OCI-LY3 (cell line): ENCODE measurements at regions not wholly inside any gene's neighbourhood (a gene's known extent, or its start where the extent isn't known, plus 50 kb on each side); places are given as distances from the start of the nearest gene placed in this dataset.

Experiments used
- H2AFZ ChIP-seq: fragments of 200-600, 300-600 bp; shearing (Covaris generic); 2 replicates; pipeline ENCODE4 v1.6.0; 2014; ENCODE audit warnings: antibody characterized with exemption, low read depth, low read length
- H3K27ac ChIP-seq: fragments of 200-600, 300-600 bp; sonication (generic); 2 replicates; pipeline ENCODE4 v1.5.1; 2014; ENCODE audit warnings: mild to moderate bottlenecking, low read length, moderate library complexity, mixed read lengths
- H3K27me3 ChIP-seq: fragments of 200-600, 300-600 bp; sonication (generic); 2 replicates; pipeline ENCODE4 v1.6.1; 2014; ENCODE audit warnings: low read depth, low read length, mixed read lengths
- H3K36me3 ChIP-seq: fragments of 200-600, 300-600 bp; sonication (generic); replicated peaks from 2 replicates; pipeline ENCODE3; 2014; ENCODE audit warnings: low read depth, low read length, mixed read lengths
- H3K4me1 ChIP-seq: fragments of 300-600, 200-600 bp; sonication (generic); 2 replicates; pipeline ENCODE4 v1.6.1; 2014; ENCODE audit warnings: low read length, mixed read lengths
- H3K4me2 ChIP-seq: fragments of 200-600, 300-600 bp; sonication (generic); 2 replicates; pipeline ENCODE4 v1.6.1; 2014; ENCODE audit warnings: low read length, mixed read lengths
- H3K4me3 ChIP-seq: fragments of 300-600, 200-600 bp; sonication (generic); 2 replicates; pipeline ENCODE4 v1.5.1; 2014; ENCODE audit warnings: antibody characterized with exemption, mild to moderate bottlenecking, low read length, moderate library complexity
- H3K79me2 ChIP-seq: fragments of 300-600, 200-600 bp; shearing (Covaris generic); 2 replicates; pipeline ENCODE4 v1.6.1; 2014; ENCODE audit warnings: mild to moderate bottlenecking, low read length, mixed read lengths
- H3K9ac ChIP-seq: fragments of 300-600, 200-600 bp; shearing (Covaris generic); 2 replicates; pipeline ENCODE4 v1.6.0; 2014; ENCODE audit warnings: mild to moderate bottlenecking, low read length, moderate library complexity
- H3K9me3 ChIP-seq: fragments of 200-600, 300-600 bp; shearing (Covaris generic); 2 replicates; pipeline ENCODE4 v1.6.1; 2014; ENCODE audit warnings: low read length, mixed read lengths; ENCODE audit not compliant: insufficient read depth
- H4K20me1 ChIP-seq: fragments of 200-600, 300-600 bp; sonication (generic); 2 replicates; pipeline ENCODE4 v1.6.1; 2016; ENCODE audit warnings: low read length, mixed read lengths; ENCODE audit not compliant: insufficient read depth
- EZH2phosphoT487 ChIP-seq: fragments of 200-600 bp; shearing (Covaris generic); IDR thresholded peaks from 2 replicates; pipeline ENCODE4 v1.6.1; 2018; ENCODE audit warnings: antibody characterized with exemption, mixed run types, low read depth
- TF ChIP-seq, protein P1 (sequence below): fragments of 200-600, 300-600 bp; sonication (generic); IDR thresholded peaks from 2 replicates; pipeline ENCODE4 v1.5.1; 2014; ENCODE audit warnings: antibody characterized with exemption, low read length, low read depth

DNA sequence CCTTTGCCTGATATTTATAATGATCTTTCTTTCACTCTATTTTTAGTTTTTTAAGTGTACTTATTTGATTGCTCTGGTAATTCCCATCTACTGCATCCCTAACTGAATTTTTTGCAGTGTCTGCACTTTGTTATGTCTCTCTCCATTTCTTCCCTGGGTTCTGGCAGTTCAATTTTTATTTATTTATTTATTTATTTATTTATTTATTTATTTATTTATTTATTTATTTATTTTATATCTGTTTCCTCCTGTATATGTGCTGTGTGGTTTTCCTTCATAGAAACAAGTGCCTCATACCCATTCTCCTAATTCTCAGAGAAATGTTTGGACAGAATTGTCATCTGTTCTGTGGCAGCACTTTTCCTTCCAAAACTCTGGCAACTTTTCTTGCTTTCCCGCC is 2370.8 kb upstream of the WWC1 start:
- no peaks in the 10 kb centered on the region for H3K79me2 ChIP-seq
- no peak overlapping the region for H2AFZ ChIP-seq
- H3K4me3 ChIP-seq: no peak overlapping the region
- no peaks in the 10 kb centered on the region for H4K20me1 ChIP-seq
- H3K27ac ChIP-seq: no peak overlapping the region
- no peaks in the 10 kb centered on the region for H3K27me3 ChIP-seq
- TF ChIP-seq EZH2phosphoT487: no peak
- TF ChIP-seq, protein P1, sequence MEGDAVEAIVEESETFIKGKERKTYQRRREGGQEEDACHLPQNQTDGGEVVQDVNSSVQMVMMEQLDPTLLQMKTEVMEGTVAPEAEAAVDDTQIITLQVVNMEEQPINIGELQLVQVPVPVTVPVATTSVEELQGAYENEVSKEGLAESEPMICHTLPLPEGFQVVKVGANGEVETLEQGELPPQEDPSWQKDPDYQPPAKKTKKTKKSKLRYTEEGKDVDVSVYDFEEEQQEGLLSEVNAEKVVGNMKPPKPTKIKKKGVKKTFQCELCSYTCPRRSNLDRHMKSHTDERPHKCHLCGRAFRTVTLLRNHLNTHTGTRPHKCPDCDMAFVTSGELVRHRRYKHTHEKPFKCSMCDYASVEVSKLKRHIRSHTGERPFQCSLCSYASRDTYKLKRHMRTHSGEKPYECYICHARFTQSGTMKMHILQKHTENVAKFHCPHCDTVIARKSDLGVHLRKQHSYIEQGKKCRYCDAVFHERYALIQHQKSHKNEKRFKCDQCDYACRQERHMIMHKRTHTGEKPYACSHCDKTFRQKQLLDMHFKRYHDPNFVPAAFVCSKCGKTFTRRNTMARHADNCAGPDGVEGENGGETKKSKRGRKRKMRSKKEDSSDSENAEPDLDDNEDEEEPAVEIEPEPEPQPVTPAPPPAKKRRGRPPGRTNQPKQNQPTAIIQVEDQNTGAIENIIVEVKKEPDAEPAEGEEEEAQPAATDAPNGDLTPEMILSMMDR: no peak
- H3K9ac ChIP-seq: no peak overlapping the region
- H3K9me3 ChIP-seq: no peaks in the 10 kb centered on the region
- no peaks in the 10 kb centered on the region for H3K36me3 ChIP-seq
- no peaks in the 10 kb centered on the region for H3K4me1 ChIP-seq
- H3K4me2 ChIP-seq: no peak overlapping the region

DNA sequence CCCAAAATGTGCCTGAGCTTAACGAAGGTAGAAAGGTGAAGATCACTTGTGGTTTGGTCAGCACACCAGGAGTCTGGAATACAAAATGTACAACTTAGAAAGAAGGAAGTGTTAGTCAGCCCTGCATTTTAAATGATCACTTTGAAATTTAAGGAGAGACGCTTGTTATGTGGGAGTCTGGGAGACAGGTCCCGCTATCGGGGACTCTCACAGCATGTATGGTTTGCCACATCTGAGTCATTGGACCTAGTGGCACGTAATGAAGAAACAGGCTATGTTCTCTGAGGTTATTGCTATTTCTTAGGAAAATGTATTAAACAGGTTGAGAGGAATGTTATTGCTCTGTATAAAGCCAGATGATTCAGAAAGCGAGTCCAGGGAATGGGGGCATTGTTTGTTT is 2362.5 kb upstream of the WWC1 start:
- no peaks in the 10 kb centered on the region for H3K36me3 ChIP-seq
- no peak overlapping the region for H3K4me3 ChIP-seq

DNA sequence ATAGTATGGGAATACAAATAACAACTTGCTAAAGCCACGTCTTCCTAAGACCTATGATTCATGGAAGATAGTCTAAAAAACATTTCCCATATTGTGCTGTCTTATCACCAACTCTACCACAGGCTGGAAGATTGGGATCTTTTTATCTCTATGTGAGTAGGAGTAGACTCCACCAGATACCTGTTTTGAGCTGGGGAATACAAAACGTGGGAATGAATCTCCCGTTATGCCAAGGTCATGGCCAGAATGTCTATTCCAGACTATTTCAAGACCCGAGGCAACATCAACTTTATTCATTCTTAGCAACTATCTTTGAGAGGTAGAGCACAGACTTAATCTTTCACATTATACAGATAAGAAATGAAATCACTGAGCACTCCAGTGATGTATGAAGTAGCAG is 2350.9 kb upstream of the WWC1 start:
- Histone ChIP-seq H3K79me2 (no peaks in the 10 kb centered on the region), H3K4me1 (no peaks in the 10 kb centered on the region), H3K27me3 (no peaks in the 10 kb centered on the region), H3K4me3 (no peak overlapping the region), H2AFZ (no peak overlapping the region), H3K36me3 (no peaks in the 10 kb centered on the region), H3K9me3 (no peaks in the 10 kb centered on the region), H3K4me2 (no peak overlapping the region), H3K9ac (no peak overlapping the region), H3K27ac (no peak overlapping the region), H4K20me1 (no peaks in the 10 kb centered on the region)
- TF ChIP-seq, protein P1: no peak
- TF ChIP-seq EZH2phosphoT487: no peak

More for the DNA sequence above, 2362.5 kb upstream of the WWC1 start:
- Histone ChIP-seq H3K9ac (no peak overlapping the region), H3K79me2 (no peaks in the 10 kb centered on the region), H4K20me1 (no peaks in the 10 kb centered on the region), H3K4me2 (no peak overlapping the region), H2AFZ (no peak overlapping the region), H3K9me3 (no peaks in the 10 kb centered on the region), H3K27ac (no peak overlapping the region), H3K27me3 (no peaks in the 10 kb centered on the region), H3K4me1 (no peaks in the 10 kb centered on the region)
- TF ChIP-seq, protein P1: no peak
- TF ChIP-seq EZH2phosphoT487: no peak

DNA sequence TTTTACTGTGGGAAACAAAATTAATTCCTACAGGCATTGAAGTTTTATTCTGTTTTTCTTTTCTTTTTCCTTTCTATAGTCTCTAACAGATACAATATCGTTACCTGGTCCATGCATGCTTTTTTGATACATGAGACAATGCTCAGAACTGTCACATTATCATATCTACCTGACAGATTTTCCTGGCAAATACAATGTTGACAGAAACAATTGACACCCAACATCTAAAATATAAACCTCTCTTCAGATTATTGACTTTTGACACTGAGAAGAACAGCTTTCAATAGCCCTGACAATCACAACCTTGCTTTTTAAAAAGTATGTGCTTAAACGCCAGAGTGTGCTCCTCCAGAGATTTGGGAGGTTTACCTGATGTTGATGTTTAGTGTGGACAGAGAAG is 2334.6 kb upstream of the WWC1 start:
- Histone ChIP-seq H3K36me3 (no peaks in the 10 kb centered on the region), H3K4me2 (no peak overlapping the region), H3K4me3 (no peak overlapping the region), H3K27ac (no peak overlapping the region), H3K9me3 (no peaks in the 10 kb centered on the region), H3K4me1 (no peaks in the 10 kb centered on the region), H2AFZ (no peak overlapping the region), H3K79me2 (no peaks in the 10 kb centered on the region), H4K20me1 (no peaks in the 10 kb centered on the region), H3K9ac (no peak overlapping the region), H3K27me3 (no peaks in the 10 kb centered on the region)
- TF ChIP-seq, protein P1: no peak
- TF ChIP-seq EZH2phosphoT487: no peak
